ENCODE measurements at regions not wholly inside any gene's neighbourhood (a gene's known extent, or its start where the extent isn't known, plus 50 kb on each side); places are given as distances from the start of the nearest gene placed in this dataset.

GRCh38 chr7:81648716-81649115 is 121.1 kb downstream of the HGF start:
- DNase-seq, result no peak

- no peak for DNase-seq
These were observed 124.4 kb downstream of the HGF start for GRCh38 chr7:81645435-81645834.

DNA sequence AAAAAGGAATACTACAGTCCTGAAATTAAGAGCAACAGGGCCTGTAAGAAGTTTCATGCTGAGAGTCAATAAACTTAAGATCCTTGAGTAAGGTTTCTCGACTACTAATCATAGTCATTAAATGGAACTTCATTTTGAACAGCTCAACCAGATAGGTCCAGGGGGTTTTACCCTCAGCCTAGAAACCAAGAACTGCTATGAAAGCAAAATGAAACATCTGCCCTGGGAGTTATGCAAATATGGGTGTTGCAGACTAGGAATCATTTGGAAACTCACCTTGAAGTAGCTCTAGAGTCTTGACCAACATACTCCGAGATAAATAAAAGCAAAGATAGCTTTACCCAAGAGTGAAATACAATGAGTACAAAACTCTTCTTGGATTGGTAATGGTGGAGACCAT is 128.0 kb downstream of the HGF start:
- DNase-seq, result no peak

DNA sequence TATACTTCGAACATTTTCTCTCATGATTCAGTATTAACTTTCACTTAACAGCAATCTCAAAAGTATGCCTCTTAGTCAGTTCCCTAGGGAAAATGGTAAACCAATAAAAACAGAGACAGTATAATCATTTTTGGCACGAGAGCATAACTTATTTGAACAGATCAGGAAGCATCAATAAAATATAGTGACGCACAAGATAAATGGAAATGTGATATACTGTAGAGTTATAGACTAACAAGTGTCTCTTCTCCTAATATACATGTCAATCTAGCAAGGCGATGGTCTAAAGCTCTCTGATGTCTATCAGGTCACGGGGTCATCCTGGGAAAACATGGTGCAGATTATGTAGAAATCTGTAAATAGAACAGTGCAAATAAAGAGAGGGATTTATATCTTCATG is 131.6 kb downstream of the HGF start:
- DNase-seq, result no peak

- DNase-seq, result no peak
These were observed 132.3 kb downstream of the HGF start for GRCh38 chr7:81637534-81637933.

DNA sequence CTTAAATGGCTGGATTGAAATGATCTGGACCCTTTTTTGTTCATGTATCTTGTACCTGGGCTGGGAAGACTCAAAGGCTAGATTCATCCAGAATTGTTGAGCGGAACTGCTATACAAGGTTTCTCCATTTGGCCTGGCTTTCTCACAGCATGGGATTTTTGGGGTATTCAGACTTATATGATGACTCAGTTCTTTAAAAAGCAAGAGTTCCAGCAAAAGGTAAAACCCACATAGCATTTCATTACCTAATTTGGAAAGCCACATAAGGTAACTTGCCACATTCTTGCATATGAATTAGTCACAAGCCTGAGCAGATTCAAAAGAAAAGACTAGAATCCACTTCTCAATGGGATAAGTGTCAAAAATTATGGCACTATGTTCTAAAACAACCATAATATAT is 137.4 kb downstream of the HGF start:
- DNase-seq, result no peak

GRCh38 chr7:81630600-81630999 is 139.2 kb downstream of the HGF start:
- DNase-seq, result no peak

GRCh38 chr7:81629702-81630101 is 140.1 kb downstream of the HGF start:
- no peak for DNase-seq

GRCh38 chr7:81628951-81629350 is 140.9 kb downstream of the HGF start:
- no peak for DNase-seq

DNA sequence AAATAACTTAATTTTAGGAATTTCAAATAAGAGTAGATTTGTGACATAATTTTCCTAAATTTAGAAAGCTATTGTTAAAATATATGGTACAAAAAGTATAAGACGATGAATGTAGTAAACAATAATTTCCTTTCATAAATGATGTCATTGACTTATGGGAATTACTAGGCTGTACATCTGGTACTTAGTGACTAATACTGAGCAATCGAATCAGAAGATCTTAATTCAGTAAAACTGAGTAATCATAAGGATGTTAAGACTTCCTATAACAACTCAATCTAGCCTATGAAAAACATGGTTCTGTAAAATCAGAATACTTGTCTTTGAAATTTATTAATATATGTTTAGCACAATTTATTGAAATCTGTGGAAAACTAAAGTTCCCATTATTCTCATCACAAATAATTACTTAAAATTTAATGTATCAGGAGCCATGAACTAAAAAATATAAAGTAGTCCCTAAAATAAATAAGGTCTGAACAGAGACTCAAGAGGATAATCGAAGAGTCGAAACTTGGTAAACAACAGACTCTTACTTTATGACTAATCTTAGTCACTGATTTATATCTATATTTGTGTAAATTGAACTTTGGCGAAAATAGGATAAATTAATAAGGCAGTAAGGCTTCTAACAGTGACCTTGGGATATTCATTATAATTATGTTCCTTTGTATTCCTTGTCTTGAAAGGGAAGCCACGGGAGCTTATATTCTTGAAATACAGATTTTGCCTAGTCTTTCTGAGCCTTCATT is 142.1 kb downstream of the HGF start:
- no peak for DNase-seq

- DNase-seq, result no peak
These were observed 143.8 kb downstream of the HGF start for GRCh38 chr7:81626008-81626407.

DNA sequence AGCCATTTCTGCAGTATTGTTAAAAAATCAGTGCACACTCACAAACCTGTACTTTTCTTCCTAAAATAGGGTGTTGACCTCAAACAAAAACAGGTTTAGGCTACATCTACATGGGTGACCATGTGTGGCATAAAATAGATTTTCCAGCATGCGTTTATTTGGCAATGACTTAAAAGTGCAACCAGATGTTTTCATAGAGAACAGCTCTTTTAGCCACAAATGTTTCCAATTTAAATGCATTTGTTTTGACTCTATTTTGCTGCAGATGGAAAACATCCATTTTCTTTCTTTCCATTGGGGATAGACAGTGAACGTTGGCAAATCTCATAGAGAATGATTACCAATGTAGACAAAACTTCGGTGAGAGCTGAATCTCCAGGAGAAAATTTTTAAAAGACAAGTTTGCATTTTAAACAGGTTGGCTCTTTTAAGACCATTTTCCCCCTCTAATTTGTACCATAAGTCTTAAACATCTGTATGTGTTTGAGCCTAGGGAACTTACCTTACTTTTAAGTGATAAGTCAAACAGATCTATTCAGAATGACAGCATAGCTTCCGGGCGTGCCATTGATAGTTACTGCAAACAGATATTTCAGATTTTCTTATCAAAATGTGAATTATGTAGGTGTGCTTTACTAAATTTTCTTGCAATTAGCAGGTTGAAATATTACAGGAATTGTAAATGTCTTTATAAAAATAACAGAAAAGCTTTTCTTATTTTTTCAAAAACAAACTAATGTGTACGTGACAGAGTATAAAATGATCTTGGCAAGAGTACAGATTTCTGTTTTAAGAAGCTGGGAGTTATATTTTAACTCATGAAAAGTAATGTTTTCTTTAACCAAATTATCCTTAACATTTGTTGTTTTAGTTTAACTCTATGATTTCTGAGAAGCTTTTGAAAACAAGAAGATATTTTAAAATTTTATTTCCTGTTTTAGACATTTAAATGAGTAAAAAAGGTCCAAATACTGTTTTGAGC is 144.9 kb downstream of the HGF start:
- no peak for DNase-seq

GRCh38 chr7:81624021-81624592 is 145.7 kb downstream of the HGF start:
- DNase-seq, result no peak

DNA sequence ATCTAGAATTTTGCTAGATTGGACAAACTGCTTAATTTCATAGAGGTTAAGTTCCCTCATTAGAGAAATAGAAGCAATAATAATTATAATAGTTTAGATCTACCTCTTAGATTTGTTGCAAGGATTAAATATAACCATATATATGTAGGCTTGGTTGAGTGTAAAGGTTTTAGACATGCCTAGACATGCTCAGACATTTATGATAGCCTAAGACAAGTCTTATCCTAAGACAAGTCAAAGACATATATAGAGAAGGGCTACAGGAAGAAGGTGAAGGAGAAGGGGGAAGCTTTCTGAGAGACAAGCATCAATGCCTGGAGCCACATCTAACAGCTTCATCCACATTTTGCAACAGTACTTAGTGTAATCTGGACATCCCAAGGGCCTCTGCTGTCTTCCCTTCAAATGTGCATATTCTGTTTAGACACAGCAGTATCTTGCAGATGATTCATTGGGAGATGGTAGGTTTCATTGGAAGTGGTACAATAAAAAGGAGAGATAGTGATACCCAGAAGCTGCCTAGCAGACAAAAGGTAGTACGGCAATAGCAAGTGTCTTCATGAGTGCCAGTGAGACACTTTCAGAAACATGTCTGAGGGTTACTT is 146.5 kb downstream of the HGF start:
- no peak for DNase-seq

- DNase-seq, result no peak
These were observed 148.0 kb downstream of the HGF start for GRCh38 chr7:81621893-81622292.

GRCh38 chr7:81618396-81619014 is 151.3 kb downstream of the HGF start:
- no peak for DNase-seq

DNA sequence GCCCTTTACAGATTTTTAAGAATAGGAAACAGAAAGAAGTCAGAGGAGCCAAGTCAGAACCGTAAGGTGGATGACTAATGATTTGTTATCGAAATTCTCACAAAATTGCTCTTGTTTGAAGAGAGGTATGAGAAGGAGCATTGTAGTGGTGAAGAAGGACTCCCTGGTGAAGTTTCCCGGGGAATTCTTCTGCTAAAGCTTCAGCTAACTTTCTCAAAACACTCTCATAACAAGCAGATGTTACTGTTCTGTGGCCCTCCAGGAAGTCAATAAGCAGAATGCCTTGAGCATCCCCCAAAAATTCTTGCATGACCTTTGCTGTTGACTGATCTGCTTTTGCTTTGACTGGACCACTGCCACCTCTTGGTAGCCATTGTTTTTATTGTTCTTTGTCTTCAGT is 152.9 kb downstream of the HGF start:
- no peak for DNase-seq

GRCh38 chr7:81611805-81612204 is 158.0 kb downstream of the HGF start:
- DNase-seq, result no peak

GRCh38 chr7:81611040-81611439 is 158.8 kb downstream of the HGF start:
- no peak for DNase-seq

DNA sequence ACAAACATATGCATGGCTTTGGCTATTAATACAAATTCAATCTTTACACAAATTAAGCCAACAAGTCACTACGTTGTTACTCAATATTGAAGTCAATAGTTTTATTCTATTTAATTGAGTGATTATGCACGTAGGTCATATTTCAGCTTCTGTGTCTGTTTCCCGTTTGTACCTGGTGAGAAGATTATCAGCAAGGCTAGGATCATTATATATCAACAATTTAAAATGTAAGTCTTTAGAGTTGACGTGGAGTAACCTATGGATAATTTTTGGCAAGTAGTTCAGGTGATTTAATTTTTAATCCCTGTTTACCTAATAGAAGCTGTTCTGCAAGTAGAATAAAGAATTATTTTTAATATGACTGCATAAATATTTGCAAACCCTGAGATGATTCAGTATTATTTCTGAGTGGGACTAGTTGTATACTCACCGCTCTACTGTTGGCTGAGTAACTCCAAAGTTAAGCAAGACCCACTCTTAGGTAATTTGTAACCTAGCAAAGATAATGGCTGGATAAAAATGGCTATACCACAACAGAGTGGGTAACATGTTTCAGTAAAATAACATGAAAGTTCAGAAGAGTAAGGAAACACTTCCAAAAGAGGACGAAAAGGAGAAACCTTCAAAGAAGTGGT is 161.0 kb downstream of the HGF start:
- no peak for DNase-seq

DNA sequence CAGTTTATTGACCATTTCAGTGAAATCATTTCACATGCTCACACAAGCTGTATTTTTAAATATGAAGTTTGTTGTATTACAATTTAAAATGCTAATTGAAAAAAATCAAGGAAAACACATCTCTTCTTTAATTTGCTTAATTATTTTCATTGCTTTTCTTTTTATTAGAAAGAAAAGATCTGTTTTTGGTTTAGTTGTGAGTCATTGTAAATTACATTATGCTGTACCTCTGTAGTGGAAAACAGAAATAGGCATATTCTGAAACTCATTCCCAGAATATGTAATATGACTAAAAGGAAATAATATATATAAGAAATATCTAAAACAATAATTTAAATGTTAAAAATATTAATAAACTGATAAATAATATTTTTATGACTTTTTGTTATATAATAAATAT is 161.9 kb downstream of the HGF start:
- no peak for DNase-seq
